ENCODE measurements at regions not wholly inside any gene's neighbourhood (a gene's known extent, or its start where the extent isn't known, plus 50 kb on each side); places are given as distances from the start of the nearest gene placed in this dataset.
"Not testable (repeated sequence)": the region's sequence is repeated elsewhere in the genome, so short reads cannot be mapped to it uniquely, and the experiment has no call there.

DNA sequence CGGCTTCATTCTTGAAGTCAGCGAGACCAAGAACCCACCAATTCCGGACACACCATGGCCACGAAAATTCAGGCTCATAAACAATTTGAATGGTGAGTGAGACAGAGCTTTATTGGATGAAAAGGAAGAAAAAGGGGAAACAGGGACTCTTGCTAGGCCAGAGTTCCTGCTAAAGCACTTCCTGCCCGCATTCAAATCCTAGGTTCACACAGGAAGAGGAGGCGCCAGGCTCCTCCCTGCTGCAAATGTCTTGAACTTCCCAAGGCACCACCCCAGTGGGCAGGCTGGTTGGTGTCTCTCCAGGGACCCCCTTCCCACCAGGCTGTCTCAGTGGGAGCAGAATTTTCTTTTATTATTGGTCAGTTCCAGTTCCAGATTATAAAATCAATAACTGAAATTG lies 121.2 kb downstream of the FSCB start:
- no peak for DNase-seq (ENCODE audit: low spot score)

DNA sequence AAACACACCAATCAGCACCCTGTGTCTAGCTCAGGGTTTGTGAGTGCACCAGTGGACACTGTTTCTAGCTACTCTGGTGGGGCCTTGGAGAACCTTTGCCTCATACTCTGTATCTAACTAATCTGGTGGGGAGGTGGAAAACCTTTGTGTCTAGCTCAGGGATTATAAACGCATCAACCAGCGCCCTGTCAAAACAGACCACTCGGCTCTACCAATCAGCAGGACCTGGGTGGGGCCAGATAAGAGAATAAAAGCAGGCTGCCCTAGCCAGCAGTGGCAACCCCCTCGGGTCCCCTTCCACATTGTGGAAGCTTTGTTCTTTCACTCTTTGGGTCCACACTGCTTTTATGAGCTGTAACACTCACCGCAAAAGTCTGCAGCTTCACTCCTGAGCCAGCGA lies 121.8 kb downstream of the FSCB start:
- not testable (repeated sequence) for DNase-seq (ENCODE audit: low spot score)

DNA sequence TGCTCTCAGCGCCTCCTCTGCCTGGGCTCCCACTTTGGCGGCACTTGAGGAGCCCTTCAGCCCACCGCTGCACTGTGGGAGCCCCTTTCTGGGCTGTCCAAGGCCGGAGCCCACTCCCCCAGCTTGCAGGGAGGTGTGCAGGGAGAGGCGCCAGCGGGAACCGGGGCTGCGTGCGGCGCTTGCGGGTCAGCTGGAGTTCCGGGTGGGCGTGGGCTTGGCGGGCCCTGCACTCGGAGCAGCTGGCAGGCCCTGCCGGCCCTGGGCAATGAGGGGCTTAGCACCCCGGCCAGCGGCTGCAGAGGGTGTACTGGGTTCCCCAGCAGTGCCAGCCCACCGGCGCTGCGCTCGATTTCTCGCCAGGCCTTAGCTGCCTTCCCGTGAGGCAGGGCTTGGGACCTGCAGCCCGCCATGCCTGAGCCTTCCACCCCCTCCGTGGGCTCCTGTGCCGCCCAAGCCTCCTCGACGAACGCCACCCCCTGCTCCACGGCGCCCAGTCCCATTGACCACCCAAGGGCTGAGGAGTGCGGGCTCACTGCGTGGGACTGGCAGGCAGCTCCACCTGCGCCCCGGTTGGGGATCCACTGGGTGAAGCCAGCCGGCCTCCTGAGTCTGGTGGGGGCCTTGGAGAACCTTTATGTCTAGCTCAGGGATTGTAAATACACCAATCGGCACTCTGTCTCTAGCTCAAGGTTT lies 122.3 kb downstream of the FSCB start:
- DNase-seq (ENCODE audit: low spot score) = not testable (repeated sequence)

DNA sequence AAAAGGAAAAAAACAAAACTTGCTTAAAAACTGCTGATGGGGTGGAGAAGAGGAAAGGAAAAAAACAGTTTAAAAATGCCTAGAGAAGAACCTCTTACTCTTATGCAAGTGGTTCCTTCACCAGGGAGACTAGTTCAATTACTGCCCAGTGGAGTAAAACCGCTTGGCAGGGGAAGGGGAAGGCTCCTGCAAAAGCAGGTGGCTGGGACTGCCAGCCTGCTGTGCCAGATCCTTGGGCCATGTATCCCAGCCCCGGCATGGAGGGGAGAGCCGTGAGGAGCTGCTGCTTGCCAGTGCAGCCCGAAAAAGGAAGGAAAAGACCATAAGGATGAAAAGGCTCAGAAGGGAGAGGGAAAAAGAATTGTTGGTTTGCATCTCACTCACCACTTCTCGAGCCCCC lies 123.0 kb downstream of the FSCB start:
- no peak for DNase-seq (ENCODE audit: low spot score)

DNA sequence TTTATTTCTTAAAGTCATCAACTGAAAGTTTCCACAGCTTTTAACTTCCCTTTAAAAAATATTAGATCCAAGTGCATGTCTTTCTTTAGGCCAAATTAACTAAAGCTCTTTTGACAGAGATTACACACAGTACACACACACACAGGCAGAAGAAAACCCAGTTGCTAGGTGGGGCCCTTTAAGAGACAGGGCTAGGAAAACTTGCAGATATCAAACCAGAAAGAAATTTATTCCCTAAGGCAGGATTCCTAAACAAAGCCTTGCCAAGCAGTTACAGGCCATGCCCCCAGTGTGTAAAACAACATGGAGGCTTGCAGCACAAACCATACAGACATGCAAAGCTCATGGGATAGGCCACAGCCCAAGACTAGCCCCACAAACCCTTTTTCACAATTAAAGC lies 123.4 kb downstream of the FSCB start:
- DNase-seq (ENCODE audit: low spot score) = no peak

DNA sequence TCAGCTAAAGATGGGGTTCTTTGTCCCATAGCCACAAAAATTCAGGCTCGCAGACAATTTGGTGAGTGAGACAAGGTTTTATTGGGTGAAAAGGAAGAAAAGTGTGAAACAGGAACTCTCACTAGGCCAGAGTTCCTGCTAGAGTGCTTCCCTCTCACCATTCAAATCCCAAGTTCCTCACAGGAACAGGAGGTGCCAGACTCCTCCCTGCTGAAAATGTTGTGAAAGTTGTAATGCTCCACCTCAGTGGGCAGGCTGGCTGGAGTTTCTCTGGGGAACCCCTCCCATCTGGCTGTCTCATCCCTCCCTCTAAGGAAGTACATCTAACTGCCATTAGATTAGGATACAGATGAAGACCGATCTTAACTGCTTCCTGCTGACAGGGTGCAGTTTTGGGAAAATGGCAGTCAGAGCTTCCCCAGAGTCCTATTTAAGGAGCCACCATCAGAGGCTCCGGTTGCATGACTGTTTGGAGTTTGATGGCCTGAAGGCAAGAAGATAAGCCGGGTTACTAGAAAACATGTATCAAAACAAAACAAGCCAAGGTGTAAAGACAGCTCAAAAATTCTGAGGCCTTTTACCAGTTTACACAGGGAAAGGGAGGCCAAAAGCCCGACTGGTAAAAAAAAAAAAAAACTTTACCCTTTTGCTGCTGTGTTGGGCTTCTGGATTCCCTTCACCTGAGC lies 127.6 kb downstream of the FSCB start:
- no peak for DNase-seq (ENCODE audit: low spot score)

DNA sequence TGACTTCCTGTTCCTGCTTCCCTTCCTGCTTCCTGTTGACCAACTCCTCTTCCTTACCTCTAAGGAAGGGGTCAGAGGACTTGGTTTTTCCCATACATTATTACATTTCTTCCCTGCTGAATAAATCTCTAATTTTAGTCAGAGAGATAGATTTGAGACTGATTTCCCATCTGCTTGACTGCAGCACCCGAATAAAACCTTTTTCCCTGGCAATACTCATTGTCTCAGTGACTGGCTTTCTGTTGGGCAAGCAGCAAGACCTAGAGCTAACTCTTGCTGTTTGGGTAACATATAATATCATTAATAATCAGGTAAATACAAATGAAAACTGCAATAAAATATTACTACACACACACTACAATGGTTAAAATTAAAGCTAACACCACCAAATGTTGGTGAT lies 132.2 kb downstream of the FSCB start:
- DNase-seq (ENCODE audit: low spot score) = no peak

DNA sequence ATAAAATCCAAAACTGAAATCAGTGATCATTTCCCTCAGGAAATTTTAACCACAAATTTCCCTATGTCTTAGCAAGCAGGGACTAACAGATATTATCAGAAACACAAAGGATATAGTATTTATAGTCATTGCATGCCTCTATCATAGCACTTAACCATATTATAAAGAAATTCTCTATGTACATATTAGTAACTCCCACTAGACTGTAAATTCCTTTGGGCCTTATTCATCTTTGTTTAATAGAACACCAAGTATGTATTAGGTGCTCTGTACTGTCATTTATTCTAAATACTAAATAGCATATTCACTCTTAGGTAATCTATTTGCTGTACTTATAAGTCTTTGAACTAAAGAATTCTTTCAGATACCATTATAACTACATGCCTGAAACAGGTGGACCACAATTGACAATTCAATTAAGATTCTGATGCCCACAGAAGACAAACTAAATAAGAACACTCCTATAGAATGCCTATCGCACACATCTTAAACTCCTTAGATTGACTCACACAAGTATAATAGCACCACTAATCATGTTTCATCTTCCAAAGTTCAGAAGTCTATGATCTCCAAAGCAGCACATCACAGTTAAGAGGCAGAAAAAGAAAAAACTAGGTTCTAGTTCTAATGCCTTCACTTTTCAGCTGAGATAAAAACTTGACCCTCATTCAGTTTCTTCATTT lies 134.1 kb downstream of the FSCB start:
- DNase-seq (ENCODE audit: low spot score) = no peak

DNA sequence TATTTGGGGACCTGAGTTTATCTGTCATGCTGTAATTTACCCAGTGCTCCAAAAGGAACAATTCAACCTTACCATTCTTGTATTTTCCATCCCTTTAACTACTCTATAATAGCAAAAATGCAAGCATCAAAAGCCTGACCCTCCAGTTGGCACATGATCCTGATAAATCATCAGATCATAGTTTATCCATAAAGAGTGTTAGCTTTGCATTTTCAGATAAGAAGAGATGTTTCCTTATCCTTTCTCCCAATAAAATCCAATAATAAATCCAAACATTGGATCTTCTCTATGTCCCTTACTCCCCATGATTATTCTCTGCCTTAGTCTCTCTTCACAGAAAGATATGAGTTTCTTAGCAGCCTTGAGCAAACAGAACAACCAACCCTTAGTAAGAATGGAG lies 134.9 kb downstream of the FSCB start:
- DNase-seq (ENCODE audit: low spot score) = no peak

DNA sequence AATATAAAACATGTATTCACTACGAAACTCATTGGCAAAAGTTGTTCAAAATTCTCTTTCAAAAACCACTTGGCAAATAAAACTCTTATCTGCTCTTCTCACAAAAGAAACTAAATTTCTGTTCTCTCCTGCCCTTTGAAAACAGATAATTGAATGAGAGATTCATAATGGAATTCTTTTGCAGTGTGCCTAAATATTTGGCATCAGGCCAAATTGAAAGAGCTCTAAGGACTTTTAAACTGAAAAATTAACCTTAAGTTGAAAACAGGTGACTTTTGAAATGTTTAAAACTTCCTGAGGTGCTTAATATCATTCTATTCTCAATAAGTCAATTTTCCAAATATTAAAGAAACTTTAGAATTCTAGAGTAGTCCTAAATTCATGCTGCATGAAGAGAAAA lies 136.4 kb downstream of the FSCB start:
- DNase-seq (ENCODE audit: low spot score) = no peak

DNA sequence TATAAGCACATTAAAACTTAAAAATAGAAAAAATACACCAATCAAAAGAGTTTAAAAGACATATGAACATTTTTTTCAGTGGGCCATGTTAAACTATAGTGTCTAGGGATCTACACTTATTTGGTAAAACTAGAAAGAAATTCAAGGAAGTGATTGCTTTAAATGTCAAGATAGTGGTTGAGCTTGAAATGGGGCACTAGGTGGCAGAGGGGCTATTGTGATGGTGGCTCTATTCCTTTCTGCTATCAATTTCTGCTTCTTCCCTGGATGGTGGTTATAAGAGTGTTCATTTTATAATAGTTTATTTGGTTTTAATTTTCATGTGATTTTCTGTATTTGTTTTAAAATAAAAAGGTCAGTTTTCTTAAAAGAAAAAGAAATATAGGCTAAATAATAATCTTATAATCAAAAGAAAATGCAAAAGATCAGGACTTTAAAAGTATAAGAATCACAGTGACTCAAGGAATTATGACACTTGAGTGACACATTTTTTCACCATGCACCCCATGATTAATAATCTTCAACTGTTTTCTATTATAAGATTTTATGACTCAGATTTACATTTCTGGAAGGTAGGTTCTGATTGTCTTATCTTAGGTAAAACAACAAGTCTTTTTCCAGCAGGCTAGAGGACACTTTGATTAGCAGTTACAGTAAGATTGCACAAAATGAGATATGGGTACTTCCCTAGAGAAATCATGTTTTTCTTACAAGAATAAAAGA lies 137.5 kb downstream of the FSCB start:
- DNase-seq (ENCODE audit: low spot score) = no peak

DNA sequence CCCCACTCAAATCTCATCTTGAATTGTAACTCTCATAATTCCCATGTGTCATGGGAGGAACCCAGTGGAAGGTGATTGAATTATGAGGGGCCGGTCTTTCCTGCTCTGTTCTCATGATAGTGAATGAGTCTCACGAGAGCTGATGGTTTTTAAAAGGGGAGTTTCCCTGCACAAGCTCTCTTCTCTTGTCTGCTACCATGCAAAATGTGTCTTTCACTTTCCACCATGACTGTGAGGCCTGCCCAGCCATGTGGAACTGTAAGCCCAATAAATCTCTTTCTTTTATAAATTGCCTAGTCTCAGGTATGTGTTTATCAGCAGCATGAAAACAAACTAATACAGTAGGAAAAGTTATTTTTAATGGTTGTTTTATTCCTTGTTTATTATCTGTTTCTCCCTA lies 146.0 kb downstream of the FSCB start:
- DNase-seq (ENCODE audit: low spot score) = no peak

DNA sequence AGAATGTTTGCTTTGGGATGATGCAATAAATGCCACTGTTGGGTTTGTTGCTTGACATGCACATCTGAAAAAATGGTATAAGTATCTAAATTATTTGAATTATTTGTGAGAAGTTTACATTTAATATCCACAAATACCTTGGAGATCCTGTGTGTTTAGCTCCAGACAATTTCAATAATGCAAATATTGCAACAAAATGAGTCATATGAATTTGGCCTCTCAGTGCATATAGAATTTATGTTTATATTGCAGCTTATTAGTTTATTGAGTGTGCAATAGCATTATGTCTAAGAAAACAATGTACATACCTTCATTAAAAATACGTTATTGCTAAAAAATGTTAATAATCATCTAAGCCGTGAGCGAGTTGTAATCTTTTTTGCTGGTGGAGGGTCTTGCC lies 153.3 kb downstream of the FSCB start:
- no peak for DNase-seq (ENCODE audit: low spot score)

DNA sequence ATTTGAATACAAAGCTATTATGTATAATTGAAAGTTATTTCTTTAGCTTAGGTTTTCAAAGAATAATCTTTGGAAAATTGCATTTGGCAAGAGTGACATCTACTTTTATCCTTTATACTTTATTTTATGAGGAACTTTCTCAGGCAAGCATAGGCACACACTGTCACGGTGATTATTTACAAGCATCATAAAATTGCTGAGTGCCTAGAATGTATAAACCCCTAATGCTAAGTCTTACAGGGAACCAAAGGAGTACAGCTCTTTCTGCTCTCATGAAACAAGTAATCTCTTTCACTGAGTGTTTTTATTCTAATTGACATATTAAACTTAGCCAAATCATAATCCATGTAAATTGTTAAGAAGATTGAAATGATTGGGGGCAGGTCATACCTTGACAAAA lies 154.9 kb downstream of the FSCB start:
- no peak for DNase-seq (ENCODE audit: low spot score)

DNA sequence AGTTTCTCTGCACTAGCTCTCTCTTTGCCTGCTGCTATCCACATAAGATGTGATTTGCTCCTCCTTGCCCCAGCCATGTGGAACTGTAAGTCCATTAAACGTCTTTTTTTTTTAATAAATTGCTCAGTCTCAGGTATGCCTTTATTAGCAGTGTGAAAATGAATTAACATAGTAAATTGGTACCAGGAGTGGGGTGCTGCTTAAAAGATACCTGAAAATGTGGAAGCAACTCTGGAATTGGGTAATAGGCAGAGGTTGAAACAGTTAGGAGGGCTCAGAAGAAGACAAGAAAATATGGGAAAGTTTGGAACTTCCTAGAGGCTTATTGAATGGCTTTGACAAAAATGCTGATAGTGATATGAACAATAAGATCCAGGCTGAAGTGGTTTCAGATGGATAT lies 159.8 kb downstream of the FSCB start:
- DNase-seq (ENCODE audit: low spot score) = no peak

DNA sequence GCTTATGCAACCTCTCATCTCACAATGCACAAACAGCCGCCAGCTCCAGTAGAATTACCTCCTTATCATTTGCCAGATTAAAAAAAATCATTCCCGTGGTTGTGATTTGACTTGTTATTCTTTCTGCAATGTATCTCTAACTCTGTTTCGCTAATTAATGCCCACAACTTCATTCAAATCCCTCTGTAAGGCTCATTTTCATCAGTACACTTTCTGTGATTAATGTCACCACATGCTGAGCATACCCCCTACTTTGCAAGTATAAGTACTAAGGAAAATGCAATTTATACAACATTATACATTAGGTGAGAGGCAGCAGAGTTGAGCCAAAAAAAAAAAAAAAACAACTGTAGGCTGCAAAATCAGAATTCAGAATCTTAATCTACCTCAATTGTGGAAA lies 166.0 kb downstream of the FSCB start:
- DNase-seq (ENCODE audit: low spot score) = no peak

DNA sequence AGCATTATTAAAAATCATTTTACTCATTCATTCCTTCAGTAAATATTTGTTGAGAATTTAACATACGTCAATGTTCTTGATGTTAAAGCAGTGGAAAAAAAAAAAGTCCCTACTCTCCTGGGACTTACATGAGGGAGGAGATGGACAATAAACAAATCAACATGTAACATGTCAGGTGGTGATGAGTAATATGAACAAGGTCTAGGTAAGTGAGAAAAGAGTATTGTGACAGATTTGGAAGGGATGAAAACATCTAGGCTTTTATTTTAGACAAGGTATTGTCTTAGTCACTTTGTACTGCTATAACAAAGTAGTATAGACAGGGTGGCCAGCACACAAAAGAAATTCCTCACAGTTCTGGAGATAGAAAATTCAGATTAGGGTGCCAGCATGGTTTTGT lies 167.2 kb downstream of the FSCB start:
- DNase-seq (ENCODE audit: low spot score) = no peak

DNA sequence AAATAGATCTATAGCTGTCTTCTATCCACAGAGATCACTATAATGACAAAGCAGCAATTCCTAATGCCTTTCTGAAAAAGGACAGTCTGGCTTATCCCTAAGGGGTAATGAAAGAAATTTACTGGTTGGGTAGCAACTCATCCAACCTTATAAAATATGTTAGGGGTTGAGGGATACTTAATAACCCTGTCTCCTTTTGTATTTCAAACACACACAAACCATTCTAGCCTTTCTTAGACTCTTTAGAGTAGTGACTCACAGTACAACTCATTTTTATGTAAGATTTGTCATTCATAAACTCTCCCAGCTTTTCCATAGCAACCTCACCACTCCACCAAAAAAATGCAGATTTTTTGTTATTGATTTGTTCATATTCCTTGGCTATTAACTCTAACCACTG lies 167.9 kb downstream of the FSCB start:
- no peak for DNase-seq (ENCODE audit: low spot score)

DNA sequence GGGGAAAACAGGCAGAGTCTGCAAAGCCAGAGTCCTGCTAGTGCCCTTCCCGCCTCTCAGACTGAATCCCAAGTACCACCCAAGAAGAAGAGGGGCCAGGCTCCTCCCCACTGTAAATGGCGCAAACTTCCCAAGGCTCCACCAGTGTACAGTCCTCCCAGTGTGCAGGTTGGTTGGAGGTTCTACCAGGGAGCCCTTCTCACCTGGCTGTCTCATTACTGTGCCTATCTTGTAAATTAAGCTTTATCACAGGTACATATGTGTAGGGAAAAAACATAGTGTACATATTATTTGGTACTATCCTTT lies 189.7 kb downstream of the FSCB start:
- no peak for DNase-seq (ENCODE audit: low spot score)

DNA sequence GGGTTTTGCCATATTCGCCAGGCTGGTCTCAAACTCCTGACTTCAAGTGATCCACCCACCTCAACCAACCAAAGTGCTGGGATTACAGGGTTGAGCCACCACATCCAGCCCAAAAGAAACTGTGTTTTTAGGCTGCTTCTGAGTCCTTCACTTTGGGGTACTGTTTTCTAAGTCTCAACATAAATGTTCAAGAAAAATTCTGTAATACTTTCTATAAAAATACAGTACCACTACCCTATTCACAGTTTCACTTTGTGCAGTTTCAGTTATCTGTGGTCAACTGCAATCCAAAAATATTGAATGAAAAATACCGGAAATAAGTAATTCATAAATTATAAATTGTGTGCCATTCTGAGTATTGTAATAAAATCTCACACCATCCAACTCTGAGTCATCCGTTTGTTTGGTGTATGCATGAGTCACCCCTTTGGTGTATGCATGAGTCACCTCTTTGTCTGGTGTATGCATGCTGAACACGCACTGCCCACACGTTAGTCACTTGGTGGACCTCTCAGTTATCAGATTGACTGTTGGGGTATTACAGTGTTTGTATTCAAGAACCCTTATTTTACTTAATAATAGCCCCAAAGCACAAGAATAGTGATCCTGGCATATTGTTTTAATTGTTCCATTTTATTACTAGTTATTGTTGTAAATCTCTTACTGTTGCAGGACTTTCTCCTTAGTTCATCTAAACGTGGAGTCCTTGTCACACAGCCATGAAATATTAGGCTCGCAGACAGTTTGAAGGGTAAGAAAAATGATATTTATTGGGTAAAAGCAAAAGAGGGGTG lies 190.2 kb downstream of the FSCB start:
- DNase-seq (ENCODE audit: low spot score) = peak; percentile 44

DNA sequence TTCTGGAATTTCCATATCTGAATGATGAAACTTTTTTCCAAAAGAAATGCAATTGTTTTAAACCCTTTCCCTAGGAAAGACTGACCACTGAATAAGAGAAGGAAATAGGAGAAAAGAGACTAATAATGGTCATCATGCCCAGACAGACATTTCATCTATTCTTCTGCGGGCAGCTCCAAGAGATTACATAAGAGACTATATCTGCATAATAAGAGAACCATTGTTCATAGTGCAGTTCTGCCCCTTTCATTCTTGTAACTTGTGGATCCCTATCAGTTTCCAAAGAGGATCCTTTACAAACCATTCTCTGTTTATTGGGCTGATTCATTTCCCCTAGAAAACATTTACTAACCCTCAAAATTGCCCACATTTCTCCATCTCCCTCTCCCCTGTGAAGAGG lies 197.8 kb downstream of the FSCB start:
- DNase-seq (ENCODE audit: low spot score) = no peak

DNA sequence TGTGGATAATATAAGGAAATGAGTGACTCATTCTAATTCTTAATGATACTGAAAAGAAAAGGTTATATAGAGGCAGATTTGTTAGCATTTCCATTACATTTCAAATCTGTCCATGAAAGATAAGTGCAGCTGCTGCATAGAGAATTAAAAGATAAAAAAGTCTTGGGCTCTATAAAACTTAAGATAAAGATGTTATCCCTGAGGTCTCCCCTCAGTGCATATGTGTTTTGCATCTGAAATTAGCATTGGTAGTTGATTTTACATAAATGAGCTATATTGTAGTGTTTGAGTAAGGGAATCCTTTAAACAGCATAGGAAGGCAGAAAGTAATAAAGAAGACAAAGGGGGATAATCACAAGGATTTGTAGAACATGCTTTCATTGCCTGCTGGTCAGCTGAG lies 206.2 kb downstream of the FSCB start:
- no peak for DNase-seq (ENCODE audit: low spot score)
